Stimulated activated CD4-positive, alpha-beta T cell treated with anti-CD3 and anti-CD28 coated beads, TNF-alpha, amount 100 ng/mL, for 24 hours (primary cell): ENCODE measurements at regions not wholly inside any gene's neighbourhood (a gene's known extent, or its start where the extent isn't known, plus 50 kb on each side); places are given as distances from the start of the nearest gene placed in this dataset.

Source experiments
- DNase-seq, 3 experiments: peaks; one replicate each; pipeline ENCODE4 v3.0.0-alpha.2; 2020; ENCODE audit warnings: low read depth in 3 of 3

DNA sequence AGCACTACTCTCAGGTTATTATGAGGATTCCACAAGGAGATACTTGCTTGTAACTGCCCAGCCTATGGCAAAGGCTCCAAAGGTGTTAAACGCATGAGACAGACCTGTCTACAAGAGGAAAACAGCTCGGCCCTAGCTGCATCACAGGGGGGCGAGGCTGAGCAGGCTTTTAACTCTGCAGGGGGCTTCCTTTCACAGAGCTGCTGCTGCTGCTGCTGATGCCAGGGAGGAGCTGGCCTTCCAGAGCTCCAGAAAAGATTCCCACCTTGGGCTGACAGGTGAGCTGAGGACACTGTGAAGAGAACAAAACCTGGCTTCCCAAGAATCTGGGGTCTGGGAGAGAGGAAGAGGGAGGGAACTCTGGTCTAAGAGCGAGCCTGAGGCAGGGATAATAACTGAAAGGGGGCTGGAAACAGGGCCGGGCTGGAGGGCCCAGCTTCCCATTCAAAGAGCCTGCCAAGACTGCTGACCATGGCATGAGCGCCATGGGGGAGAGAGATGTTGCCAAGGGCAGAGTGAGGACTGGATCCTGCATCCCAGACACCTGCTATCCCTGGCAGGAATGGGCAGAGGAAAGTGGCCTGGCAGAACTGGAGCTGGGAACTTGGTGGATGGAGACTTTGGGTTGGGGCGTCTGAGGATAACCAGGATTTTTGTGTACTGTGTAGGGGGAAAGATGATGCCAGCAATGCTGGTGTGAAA lies 211.1 kb upstream of the LRFN2 start:
- DNase-seq = no peak

DNA sequence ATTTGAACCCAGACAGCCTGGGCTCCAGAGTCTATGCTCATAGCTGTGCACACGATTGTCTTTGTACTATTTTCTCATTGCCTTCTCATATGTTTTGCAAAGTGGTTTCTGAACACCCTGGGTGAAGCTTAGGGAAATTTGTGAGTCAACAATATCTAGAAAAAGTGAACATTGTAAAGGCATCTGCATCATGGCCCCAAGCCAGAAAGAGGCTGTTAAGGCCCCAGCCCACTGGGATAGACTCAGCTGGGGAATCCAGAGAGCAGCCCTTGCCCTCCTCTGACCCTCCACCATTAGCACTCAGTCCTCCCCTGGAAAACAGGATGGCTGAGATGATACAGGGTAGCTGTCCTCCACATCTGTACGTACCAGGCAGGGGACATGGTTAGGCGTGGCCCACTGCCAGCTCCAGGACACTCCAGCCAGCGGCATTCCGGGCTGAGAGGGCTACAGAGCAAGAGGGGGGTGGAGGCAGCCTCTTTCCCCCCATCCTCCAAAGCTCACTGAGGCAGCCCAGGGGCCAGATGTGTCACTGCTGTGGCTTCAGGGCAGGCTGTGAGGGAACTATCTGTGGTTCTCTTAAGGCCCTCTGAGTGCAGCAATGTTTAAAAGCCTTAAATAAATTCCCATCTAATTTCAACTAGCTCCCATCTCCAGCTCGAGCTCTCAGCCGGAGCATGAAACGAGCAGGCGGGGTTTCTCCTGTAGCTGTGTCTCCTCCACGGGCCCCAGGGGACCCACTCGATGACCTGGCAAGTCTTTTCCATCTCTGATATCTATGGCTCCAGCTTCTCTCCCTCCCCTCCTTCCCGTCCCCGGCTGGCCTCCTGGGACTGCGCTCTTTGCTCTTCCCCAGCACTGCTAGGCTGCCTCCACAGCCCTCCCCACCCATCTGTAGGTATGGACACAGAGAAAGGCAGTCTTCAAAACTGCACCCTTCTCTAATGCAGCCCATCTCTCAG lies 209.4 kb upstream of the LRFN2 start:
- no peak for DNase-seq

DNA sequence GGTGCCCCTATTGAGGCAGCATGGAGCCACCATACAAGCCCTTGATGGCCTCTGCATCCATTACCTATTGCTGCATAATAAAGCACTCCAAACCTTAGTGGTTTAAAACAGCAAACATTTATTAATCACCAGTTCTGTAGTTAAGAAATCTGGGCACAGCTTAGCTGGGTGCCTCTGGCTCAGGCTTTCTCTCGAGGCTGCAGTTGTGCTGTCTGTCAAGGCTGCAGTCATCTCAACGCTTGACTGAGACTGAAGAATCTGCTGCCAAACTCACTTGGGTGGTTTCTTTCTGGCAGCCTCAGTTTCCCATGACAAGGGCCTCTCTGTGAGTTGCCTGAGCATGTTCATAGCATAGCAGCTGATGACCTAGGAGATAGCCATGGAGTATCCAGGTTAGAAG lies 207.4 kb upstream of the LRFN2 start:
- no peak for DNase-seq

DNA sequence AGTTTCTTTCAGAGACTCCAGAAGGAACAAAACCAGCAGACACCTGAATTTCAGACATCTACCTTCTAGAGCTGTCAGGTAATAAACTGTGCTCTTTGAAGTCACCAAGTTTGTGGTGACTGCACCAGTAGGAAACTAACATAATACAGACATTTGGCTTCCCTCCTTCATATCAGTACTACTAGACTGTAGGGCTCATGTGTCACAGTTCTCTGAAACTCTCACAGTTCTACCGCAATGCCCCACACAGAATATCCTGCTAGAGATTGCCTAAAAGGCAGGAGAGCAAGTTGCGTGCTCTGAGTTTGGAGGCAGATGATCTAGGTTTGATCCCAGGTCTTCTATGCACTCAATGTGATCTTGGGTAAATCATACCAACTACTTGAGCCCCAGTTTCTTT lies 205.0 kb upstream of the LRFN2 start:
- DNase-seq = no peak

DNA sequence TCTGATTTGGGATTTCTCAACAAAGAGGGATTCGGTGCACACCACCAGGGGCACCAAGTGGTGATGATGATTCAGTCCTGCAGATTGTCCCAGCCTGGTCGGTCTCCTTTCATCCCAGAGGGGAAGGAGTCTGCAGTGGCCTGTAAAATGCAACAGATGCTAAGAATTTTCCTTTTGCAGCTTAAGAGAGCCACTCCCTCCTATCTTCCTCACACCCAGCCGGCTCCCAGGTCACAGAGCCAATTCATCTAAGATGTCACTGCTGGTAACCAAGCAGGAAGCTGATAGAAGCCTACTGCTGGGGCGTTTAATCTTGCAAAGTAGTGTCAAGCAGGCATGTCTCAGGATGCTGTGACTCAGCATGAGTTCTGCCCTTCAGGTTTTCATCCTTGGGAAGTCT lies 203.8 kb upstream of the LRFN2 start:
- no peak for DNase-seq

DNA sequence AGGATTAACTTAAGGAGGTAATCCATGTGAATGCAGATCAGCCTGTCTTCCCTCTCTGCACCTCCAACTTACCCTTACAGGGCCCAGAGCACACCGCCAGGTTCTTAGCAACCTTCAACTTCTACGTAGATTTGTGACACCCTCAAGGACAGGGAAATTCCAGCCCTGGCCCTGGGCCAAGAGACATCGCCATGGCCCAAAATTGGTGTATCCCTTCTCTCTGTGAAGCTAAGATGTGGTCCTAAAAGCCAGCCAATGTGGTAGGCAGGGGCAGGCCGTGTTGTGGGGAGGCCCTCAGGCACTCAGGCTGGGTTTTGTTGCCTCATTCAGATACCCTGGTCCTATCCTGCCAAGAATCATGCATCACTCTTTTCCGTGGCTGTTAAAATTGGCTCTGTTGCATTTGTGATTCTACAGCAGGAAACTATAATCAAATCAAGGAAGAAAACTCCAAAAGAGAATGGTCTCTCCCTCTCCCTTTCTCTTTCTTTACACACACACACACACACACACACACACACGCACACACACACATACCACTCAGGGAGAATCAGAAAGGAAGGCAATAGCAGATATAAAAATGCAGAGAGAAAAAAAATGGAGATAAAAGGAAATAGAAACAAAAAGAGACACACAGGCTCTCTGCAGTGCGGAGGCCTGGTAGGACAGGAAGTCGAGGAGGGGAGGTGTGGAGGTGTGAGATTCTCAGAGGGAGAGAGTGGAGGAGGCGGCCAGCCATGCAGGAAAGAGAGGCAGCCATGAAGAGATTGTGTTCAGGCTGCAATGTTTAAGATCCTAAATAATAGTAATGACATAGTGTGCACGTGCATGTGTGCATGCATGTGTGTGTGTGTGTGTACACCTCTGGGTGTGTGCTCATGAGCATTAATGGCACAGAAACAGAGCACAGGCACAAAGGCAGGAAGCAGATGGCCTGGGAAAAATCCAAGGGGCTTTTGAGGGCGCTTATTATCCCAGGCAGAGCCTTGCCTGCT lies 201.8 kb upstream of the LRFN2 start:
- peak in 2 of 3 experiments; percentile 5 to 30 for DNase-seq

DNA sequence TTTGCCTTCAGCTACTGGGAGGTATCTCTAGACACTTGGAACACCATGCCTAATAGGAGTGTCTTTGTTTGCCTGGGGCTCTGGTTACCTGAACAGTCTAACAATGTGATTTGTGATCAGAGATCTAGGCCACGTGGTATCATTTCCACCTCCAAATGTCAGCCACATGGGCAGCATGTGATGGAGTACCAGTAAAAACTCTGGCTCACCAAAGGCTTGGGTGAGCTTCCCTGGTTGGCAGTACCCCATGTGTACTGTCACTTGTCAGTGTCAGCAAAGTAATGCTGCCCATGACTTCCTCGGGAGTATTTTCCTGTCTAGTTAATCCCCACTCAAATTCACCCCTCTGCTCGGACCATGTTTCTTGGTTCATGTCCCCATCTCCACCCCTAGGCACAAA lies 195.2 kb upstream of the LRFN2 start:
- DNase-seq = no peak

DNA sequence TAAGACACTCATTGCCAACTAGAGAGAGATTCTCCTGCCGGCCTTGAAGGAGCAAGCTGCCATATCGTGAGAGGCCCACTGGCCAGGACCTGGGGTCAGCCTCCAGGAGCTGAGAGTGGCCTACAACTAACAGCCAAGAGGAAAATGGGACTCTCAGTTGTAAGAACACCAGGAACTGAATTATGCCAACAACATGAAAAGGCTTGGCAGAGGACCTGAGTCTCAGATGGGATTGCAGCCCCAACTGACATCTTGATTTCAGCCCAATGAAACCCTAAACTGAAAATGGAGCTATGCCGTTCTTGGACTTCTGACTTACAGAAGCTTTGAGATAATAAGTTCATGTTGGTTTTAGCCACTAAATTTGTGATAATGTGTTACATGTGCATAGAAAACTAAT lies 193.5 kb upstream of the LRFN2 start:
- DNase-seq = no peak

DNA sequence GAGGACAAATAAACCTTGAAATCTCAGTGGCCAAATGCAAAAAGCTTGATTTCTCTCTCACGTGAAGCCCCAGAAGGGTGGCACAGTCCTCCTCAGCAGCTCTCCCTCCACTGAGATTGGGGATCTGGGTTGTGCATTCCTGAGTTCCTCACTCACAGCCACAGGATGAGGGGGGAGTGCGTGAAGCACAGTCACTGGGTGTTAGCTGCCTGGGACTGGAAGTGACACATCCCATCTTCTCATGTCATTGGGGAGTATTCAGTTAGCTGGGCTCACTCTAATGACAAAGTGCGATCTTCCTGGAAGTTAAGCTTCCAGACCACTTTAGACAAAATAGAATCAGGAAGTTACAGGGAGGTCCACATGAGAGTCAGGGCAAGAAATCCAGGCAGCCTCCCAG lies 192.2 kb upstream of the LRFN2 start:
- no peak for DNase-seq

DNA sequence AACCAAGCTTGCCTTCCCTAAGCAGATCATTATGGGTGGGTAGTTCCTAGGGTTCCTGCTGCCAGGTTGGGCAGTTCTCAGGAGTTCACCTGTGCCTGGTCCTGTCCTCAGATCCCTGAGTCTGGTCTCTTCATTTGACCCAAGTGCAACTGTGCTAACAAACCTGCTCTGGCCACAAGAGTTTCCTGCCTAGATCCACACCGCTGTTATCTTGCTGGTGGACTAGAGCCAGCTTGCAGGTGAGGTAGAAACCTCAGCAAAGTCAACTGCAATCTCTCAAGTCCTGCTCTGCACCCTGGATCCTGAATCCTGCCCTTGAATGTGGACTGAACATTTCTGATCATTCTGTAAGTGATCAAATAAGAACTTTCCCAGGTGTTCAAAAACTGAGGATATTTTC lies 191.8 kb upstream of the LRFN2 start:
- no peak for DNase-seq

DNA sequence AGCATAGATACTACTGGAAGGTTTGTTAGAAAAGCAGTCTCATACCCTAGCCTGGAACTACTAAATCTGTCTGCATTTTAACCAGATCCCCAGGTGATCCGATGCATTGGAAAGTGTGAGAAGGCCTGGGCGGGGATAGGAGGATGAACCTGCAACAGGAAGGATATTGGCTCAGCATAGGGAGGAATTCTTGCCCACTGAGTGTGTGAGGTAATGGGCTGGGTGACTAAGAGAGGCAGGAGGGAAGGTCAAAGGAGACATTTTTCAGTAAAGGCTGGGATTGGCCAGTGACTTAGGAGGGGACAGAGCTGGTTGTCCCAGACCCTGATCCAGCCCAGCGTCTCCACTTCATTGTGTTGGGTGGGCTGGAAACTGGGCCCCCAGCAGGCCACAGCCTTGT lies 191.0 kb upstream of the LRFN2 start:
- no peak for DNase-seq

DNA sequence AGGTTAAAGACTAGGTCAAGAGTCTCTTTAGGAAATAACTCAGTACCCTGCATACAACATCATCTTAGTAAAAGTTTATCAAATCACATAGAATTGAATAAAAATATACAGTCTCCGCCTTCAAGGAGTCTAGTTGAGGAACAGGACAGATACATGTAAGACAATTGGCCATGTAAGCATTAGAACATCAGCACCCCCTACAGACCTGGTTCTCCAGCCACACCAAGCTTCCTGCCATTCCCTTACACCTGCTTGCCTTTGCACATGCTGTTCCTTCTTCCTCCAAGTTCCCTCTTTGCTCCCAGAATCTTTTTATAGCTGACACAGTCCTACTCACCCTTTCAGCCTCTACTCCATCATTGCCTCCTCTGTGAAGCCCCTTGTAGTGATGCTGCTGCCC lies 187.8 kb upstream of the LRFN2 start:
- DNase-seq = no peak

DNA sequence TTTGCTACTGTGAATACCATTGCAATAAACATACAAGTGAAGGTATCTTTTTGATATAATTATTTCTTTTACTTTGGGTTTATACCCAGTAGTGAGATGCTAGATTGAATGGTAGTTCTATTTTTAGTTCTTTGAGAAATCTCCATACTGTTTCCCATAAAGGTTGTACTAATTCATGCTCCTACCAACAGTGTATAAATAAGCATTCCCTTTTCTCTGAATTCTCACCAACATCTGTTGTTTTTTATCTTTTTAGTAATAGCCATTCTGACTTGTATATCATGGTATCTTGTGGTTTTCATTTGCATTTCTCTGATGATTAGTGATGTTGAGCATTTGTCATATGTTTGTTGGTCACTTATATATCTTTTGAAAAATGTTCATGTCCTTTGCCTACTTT lies 183.6 kb upstream of the LRFN2 start:
- DNase-seq = no peak

DNA sequence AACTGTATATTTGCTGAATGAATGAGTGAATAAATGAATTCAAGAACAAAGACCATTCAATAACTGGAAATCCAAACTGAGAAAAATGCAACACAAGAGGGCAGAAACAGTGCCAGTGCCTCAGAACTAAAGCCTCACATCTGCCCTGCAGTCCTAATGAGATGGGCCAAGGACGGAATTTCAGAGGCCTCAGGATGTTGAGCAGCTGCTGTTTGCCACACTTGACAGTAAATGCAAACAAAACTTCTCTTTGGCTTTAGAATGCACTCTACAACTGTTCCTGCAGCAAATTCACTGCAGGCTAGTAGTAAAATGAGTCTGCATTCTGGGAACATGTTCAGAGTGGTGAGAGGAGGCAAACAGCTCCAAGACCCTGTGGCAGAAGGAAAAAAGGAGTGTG lies 177.6 kb upstream of the LRFN2 start:
- no peak for DNase-seq

DNA sequence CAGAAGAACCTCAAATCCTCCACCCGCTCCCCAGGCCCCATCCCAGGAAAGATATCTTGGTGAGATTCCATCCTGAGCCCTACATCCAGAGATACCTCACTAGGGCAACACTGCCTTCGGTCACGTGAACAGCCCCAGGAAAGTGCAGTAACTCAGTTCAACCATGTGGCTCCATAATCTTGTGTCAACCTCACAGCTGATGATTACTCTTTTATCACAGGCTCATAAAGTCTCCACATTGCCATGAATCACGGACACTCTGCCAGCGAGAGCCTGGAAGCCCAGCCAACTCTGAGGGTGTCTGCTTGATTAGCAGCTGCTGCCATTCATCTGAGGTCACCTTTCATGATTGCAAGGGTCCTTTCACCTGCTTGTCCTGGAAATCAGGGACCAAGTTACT lies 175.8 kb upstream of the LRFN2 start:
- DNase-seq = no peak

DNA sequence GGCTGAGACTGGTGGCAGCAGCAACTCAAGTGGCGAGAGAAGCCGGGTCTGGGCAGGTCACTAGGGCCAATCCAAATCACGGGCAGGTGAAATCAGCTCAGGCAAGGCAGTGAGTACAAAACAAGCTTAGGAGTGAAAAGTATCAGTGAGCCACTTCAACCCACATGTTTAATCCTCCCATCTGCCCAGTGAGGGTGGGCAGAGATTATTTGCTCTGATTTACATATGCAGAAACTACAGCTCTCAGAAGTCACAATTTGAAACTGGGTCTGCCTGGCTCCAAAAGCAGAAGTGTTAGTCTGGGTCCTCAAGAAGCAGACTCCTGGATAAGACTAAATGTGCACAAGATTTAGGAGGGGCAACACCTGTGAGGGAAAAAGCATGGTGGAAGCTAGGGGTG lies 173.7 kb upstream of the LRFN2 start:
- DNase-seq = no peak

DNA sequence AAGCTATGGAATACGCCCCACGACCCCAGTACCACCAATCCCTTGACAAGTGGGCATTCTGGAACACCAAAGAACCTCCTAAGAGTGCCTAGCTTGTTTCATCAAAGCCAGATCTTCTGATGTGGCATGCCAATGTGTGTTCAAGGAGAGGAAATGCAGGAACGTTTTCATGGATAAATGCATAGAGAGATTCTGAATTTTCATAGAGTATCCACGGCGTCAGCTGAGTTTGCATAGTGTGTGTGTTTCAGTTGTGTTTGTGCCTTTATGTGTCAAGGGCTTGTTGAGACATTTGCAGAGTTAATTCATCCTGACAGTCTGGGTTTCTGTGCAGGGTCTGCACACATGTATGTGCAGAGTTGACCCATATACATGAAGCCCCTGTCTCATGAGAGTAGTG lies 172.7 kb upstream of the LRFN2 start:
- no peak for DNase-seq

DNA sequence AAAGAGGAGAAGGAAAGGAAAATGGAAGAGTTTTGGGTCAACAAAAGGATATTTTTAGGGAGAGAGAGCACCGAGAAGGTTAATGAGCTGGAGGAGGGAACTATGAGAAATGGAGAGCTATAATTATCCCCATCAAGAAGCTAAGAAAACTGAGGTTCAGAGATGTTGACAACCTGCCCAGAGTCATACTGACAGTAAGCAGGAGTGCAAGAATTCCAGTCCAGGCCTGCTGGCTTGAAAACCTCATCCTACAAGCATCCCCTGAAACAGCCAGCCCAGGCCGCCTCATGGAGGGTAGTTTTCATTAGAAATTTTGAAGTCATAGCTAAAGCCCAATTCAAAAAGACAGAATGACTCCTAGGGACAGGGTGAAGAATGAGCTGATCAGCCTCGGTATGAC lies 172.1 kb upstream of the LRFN2 start:
- DNase-seq = no peak

DNA sequence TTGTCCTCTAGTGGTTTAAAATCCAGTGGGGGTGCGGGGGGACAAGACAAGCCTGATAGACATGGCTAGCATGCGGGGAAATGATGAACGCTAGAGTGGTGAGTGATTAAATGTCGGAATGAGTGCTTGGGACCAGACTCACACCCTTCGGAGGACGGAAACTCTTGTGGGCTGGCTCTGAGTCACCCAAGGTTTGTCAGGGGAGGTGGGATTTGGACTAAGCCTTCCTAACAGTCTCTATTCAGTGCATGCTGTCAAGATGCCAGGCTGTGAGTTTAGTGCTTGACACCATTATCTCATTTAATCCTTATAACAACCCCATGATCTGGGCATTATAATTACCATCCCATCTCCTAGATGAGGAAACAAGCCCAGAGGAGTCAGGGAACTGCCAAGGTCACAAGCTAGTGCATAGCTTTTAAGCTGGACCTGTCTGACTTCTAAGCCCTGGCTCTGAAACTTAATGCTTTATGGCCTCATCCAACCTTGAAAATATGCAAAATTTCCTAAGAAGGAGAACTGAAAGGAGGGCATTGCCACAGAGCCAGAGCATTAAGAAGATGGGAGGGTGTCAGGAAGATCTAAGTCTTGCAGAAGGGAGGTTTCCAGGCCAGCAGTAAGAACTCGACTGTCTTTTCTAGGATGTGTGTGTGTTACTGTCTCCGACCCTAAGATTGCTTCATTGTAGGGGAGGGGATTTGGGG lies 168.7 kb upstream of the LRFN2 start:
- DNase-seq = no peak

DNA sequence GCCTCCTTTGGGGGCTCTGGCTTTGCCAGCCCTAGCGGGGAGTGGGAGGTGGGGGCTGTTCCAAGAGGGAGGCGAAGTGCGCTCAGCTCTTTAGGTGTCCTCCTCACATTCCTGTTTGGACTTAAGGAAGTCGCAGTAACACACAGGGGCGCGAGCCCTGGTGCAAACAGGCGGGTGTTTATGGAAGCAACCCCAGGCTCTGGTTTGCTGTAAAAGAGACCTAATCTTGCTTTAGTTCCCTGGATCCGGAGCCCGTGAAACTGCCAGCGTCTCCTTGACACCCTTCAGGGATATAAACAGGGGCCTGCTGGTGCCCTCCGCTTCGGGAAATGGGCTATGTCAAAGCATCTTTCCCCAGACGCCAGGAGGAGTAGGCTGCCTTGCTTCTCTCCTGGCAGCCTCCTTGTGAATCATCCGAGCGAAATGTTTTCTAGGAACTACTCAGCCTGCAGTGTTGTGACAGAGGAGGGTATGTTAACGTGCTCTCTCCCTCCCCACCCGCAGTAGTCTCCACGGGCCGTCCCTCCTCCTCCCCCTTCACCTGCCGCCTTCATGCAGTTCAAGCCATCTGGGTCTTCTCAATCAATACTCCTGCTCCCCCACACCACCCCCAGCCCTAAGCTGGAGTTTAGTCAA lies 168.0 kb upstream of the LRFN2 start:
- no peak for DNase-seq

DNA sequence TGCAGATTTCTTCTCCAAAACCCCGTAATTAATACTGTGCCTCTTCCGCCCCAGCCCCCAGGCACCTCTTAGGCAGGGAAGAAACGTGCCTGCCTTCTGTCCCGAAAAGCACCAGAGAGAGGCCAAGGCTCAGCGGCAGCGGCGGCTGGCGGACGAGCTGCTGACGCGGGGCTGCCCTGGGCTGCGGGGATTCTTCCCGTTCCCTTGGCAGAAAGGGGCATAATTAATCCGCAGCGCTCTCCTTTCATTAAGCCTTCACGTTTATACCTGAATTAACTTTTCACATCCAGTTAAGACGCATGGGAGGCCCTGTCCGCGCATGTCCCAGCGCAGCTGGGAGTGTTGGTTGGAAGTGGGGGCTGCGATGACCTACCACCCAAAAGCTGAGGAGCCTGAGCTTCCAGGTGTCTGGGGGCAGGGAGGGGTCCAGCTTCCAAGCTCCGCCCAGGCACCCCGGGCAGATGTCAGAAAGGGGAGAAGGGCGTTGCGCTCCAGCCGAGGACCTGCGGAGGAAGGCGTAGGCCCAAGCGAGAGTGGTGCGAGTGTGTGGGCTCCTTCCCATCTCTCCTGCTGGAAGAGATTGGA lies 167.4 kb upstream of the LRFN2 start:
- no peak for DNase-seq
